ENCODE measurements at regions not wholly inside any gene's neighbourhood (a gene's known extent, or its start where the extent isn't known, plus 50 kb on each side); places are given as distances from the start of the nearest gene placed in this dataset.

GRCh38 chr22:27318516-27318915 lies 483.0 kb downstream of the MN1 start:
- TF ChIP-seq CTCF (IDR thresholded peaks at IDR 0.05; ENCODE audit: insufficient read depth, low read depth, low read length): no peak
- no peak for TF ChIP-seq EZH2 (IDR thresholded peaks at IDR 0.05; ENCODE audit: insufficient read depth, low read length)

Measured in astrocyte (in vitro differentiated cells and primary cell).